GM23338 (cell line): ENCODE measurements at regions not wholly inside any gene's neighbourhood (a gene's known extent, or its start where the extent isn't known, plus 50 kb on each side); places are given as distances from the start of the nearest gene placed in this dataset.

ENCODE experiments used
- ATAC-seq: fragments of 200-7000 bp; cut with Tn5 transposase; 3 replicates; pipeline ENCODE4 v1.9.1; 2020
- DNase-seq: peaks from one replicate; pipeline ENCODE4 v3.0.0-alpha.2; 2015; ENCODE audit warnings: low spot score
- H2AFZ ChIP-seq: fragments of 200-600 bp; sonication (generic); 2 replicates; pipeline ENCODE4 v1.8.0; 2016; ENCODE audit warnings: antibody characterized with exemption, mild to moderate bottlenecking, moderate library complexity
- H3F3A ChIP-seq: fragments of 200-600 bp; sonication (generic); replicated peaks from 2 replicates; pipeline ENCODE4 v1.8.0; 2017; ENCODE audit warnings: antibody characterized with exemption, mixed run types, low read depth
- H3K27ac ChIP-seq: fragments of 200-600 bp; sonication (generic); 2 replicates; pipeline ENCODE4 v1.6.1; 2016; ENCODE audit warnings: low read depth
- H3K27me3 ChIP-seq: fragments of 200-600 bp; sonication (generic); 2 replicates; pipeline ENCODE4 v1.8.0; 2016; ENCODE audit warnings: mild to moderate bottlenecking, mixed run types, moderate library complexity; ENCODE audit not compliant: insufficient read depth
- H3K36me3 ChIP-seq: fragments of 200-600 bp; sonication (generic); 2 replicates; pipeline ENCODE4 v1.8.0; 2016; ENCODE audit warnings: mild to moderate bottlenecking; ENCODE audit not compliant: insufficient read depth
- H3K4me1 ChIP-seq: fragments of 200-600 bp; sonication (generic); 2 replicates; pipeline ENCODE4 v1.8.0; 2016; ENCODE audit warnings: mild to moderate bottlenecking, moderate library complexity; ENCODE audit not compliant: insufficient read depth
- H3K4me2 ChIP-seq: fragments of 200-600 bp; sonication (generic); 2 replicates; pipeline ENCODE4 v1.7.1; 2017; ENCODE audit warnings: mixed run types
- H3K4me3 ChIP-seq: fragments of 200-600 bp; sonication (generic); 2 replicates; pipeline ENCODE4 v1.6.1; 2016; ENCODE audit warnings: mixed run types
- H3K79me2 ChIP-seq: fragments of 200-600 bp; sonication (generic); replicated peaks from 2 replicates; pipeline ENCODE4 v1.8.0; 2017; ENCODE audit warnings: mild to moderate bottlenecking; ENCODE audit not compliant: insufficient read depth
- H3K9me2 ChIP-seq: fragments of 200-600 bp; sonication (generic); 2 replicates; pipeline ENCODE4 v1.8.0; 2017; ENCODE audit not compliant: insufficient read depth
- H4K20me1 ChIP-seq: fragments of 200-600 bp; sonication (generic); replicated peaks from 2 replicates; pipeline ENCODE4 v1.8.0; 2017; ENCODE audit warnings: mild to moderate bottlenecking; ENCODE audit not compliant: insufficient read depth
- H3K27ac Mint-ChIP-seq: 2 replicates; pipeline ENCODE4 v1.8.0; 2020; ENCODE audit warnings: inconsistent platforms, mild to moderate bottlenecking, moderate library complexity, mixed read lengths
- H3K27me3 Mint-ChIP-seq: 3 replicates; pipeline ENCODE4 v1.8.0; 2022; ENCODE audit warnings: low read depth, mild to moderate bottlenecking, moderate library complexity, mixed read lengths, inconsistent platforms; ENCODE audit not compliant: insufficient read depth, poor library complexity
- H3K36me3 Mint-ChIP-seq: 3 replicates; pipeline ENCODE4 v1.8.0; 2021; ENCODE audit warnings: low read depth, mild to moderate bottlenecking, inconsistent platforms, moderate library complexity, mixed read lengths
- H3K4me1 Mint-ChIP-seq: 3 replicates; pipeline ENCODE4 v1.8.0; 2020; ENCODE audit warnings: mild to moderate bottlenecking, inconsistent platforms, mixed read lengths
- H3K4me3 Mint-ChIP-seq: 3 replicates; pipeline ENCODE4 v1.8.0; 2021; ENCODE audit warnings: moderate library complexity, mild to moderate bottlenecking, inconsistent platforms, mixed read lengths
- H3K9me3 Mint-ChIP-seq: 3 replicates; pipeline ENCODE4 v1.8.0; 2020; ENCODE audit warnings: moderate library complexity, mild to moderate bottlenecking, inconsistent platforms, mixed read lengths
- STAT1 ChIP-seq: IDR thresholded peaks from one replicate; pipeline ENCODE4 v1.6.1; 2016; ENCODE audit warnings: antibody characterized with exemption; ENCODE audit not compliant: unreplicated experiment
- ZNF462 ChIP-seq: fragments of 250-450 bp; sonication (Bioruptor Pico); IDR thresholded peaks from 2 replicates; pipeline ENCODE4 v1.5.0; 2020; ENCODE audit warnings: mild to moderate bottlenecking, moderate library complexity
- TF ChIP-seq, protein P1 (sequence below): IDR thresholded peaks from 2 replicates; pipeline ENCODE4 v1.6.1; 2016; ENCODE audit warnings: antibody characterized with exemption

DNA sequence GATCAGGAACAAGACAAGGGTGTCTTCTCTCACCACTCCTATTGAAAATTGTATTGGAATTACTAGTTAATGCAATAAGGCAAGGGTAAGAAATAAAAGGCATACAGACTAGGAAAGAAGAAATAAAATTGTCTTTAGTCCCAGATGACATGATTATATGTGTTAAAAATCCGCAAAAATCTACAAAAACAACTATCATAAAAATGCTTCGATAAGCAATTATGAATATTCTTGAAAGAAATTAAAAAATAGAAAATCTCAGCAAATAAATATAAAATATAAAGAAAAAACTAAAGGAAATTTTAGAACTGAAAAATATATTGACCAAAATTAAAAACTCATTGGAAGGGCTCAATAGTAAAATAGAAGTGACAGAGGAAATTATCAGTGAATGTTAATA, 243.3 kb downstream of the ZNF674 start:
- H3K27ac Mint-ChIP-seq = no peak overlapping the region

More for the DNA sequence above, 243.3 kb downstream of the ZNF674 start:
- Mint-ChIP-seq H3K4me3 (no peak overlapping the region), H3K9me3 (peaks cover 22% of the 10 kb centered on the region), H3K36me3 (peaks cover 17% of the 10 kb centered on the region), H3K4me1 (peaks cover 4% of the 10 kb centered on the region; the same call in 1 of the 3 replicates), H3K27me3 (no peaks in the 10 kb centered on the region)
- Histone ChIP-seq H3K79me2 (no peaks in the 10 kb centered on the region), H3K9me2 (no peaks in the 10 kb centered on the region), H3K36me3 (no peaks in the 10 kb centered on the region), H4K20me1 (no peaks in the 10 kb centered on the region), H3K4me3 (no peak overlapping the region), H2AFZ (no peak overlapping the region), H3K27me3 (no peaks in the 10 kb centered on the region), H3K27ac (no peak overlapping the region), H3K4me1 (no peaks in the 10 kb centered on the region), H3F3A (no peaks in the 10 kb centered on the region), H3K4me2 (no peak overlapping the region)
- ATAC-seq = no peak
- no peak for DNase-seq
- no peak for TF ChIP-seq ZNF462
- no peak for TF ChIP-seq STAT1
- TF ChIP-seq, protein P1, sequence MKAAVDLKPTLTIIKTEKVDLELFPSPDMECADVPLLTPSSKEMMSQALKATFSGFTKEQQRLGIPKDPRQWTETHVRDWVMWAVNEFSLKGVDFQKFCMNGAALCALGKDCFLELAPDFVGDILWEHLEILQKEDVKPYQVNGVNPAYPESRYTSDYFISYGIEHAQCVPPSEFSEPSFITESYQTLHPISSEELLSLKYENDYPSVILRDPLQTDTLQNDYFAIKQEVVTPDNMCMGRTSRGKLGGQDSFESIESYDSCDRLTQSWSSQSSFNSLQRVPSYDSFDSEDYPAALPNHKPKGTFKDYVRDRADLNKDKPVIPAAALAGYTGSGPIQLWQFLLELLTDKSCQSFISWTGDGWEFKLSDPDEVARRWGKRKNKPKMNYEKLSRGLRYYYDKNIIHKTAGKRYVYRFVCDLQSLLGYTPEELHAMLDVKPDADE = no peak
